SJCRH30 (cell line): ENCODE measurements at regions not wholly inside any gene's neighbourhood (a gene's known extent, or its start where the extent isn't known, plus 50 kb on each side); places are given as distances from the start of the nearest gene placed in this dataset.
A peak's percentile ranks its signal among the peaks of the same experiment; 100 is the strongest.

Source experiments
- DNase-seq, 2 experiments: peaks; one replicate each; pipeline ENCODE4 v3.0.0-alpha.2; 2015 to 2020
- H3K27ac ChIP-seq: fragments of 250-450 bp; sonication (Bioruptor Pico); 2 replicates; pipeline ENCODE4 v1.5.1; 2020; ENCODE audit warnings: mild to moderate bottlenecking, moderate library complexity
- H3K27me3 ChIP-seq: fragments of 250-450 bp; sonication (Bioruptor Pico); 2 replicates; pipeline ENCODE4 v1.5.1; 2020; ENCODE audit warnings: mild to moderate bottlenecking, moderate library complexity
- H3K36me3 ChIP-seq: fragments of 250-450 bp; sonication (Bioruptor Pico); 2 replicates; pipeline ENCODE4 v1.5.1; 2020; ENCODE audit warnings: mild to moderate bottlenecking, moderate library complexity
- H3K4me1 ChIP-seq: fragments of 250-450 bp; sonication (Bioruptor Pico); 2 replicates; pipeline ENCODE4 v1.5.1; 2020; ENCODE audit warnings: mild to moderate bottlenecking, moderate library complexity
- H3K4me3 ChIP-seq: fragments of 250-450 bp; sonication (Bioruptor Pico); 2 replicates; pipeline ENCODE4 v1.5.1; 2020; ENCODE audit warnings: mild to moderate bottlenecking, moderate library complexity
- H3K9me3 ChIP-seq: fragments of 250-450 bp; sonication (Bioruptor Pico); replicated peaks from 2 replicates; pipeline ENCODE4 v1.5.1; 2020; ENCODE audit warnings: mild to moderate bottlenecking, moderate library complexity

DNA sequence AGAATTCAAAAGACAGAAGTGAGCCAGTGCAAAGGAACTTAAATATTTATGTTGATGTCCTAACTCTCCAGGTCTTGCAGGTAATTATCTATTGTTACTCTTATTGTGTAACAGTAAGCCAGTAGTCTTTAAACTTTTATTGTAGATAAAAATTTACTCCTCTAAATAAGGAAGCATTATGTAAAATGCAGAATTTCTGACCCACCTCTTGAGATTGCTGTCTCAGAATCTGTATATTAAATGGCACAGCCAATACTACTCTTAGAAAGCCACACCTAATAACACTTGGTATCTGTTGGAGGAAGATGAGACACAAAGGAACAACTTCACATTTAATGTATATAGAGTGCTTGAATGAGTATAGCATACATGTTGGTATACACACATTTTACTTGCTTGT is 613.5 kb upstream of the ZNF804A start:
- H3K4me1 ChIP-seq: no peaks in the 10 kb centered on the region
- H3K27me3 ChIP-seq: no peaks in the 10 kb centered on the region
- H3K9me3 ChIP-seq: peaks cover 11% of the 10 kb centered on the region
- no peak overlapping the region for H3K27ac ChIP-seq
- H3K36me3 ChIP-seq: no peaks in the 10 kb centered on the region
- no peak overlapping the region for H3K4me3 ChIP-seq
- no peak for DNase-seq

DNA sequence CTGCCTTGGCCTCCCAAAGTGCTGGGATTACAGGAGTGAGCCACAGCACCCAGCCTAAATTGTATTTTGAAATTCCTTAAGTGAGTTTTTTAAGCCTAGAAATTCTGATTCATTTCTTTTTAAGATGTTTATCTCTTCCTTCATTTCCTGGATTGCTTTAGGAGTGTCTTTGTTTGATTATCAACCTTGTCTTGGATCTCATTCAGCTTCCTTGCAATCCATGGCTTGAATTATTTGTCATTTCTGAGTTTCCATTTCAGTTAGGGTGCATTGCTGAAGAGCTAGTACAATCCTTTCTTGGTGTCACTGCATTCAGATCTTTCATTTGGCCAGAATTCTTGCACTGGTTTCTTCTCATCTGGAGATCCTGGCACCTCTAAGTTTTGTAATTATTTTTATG is 606.4 kb upstream of the ZNF804A start:
- Histone ChIP-seq H3K4me3 (no peak overlapping the region), H3K27me3 (no peaks in the 10 kb centered on the region)

DNA sequence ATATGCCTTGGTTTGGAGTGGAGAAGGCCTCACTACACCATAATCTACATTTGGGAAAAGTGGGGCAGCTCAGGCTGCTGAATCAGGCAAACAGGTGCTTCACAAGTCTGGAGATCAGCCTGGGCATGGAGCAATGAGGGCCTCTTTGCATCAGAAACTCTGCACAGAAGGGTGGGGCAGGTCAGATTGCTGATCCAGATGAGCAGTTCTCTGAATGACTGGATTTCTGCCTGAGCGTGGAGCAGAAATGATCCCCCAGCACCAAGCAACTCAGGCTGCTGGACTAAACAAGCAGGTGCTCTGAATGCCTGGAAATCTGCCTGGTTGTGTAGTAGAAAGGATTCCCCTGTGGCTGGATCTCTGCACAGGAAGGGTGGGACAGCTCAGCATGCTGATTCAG is 605.3 kb upstream of the ZNF804A start:
- DNase-seq: no peak
- peaks cover 18% of the 10 kb centered on the region for H3K4me1 ChIP-seq
- no peak overlapping the region for H3K4me3 ChIP-seq
- H3K9me3 ChIP-seq: peaks cover 2% of the 10 kb centered on the region
- no peaks in the 10 kb centered on the region for H3K27me3 ChIP-seq
- no peak overlapping the region for H3K27ac ChIP-seq
- no peaks in the 10 kb centered on the region for H3K36me3 ChIP-seq

More for the DNA sequence above, 606.4 kb upstream of the ZNF804A start:
- no peak for DNase-seq
- Histone ChIP-seq H3K36me3 (no peaks in the 10 kb centered on the region), H3K27ac (no peak overlapping the region), H3K4me1 (peaks cover 18% of the 10 kb centered on the region), H3K9me3 (peaks cover 11% of the 10 kb centered on the region)

DNA sequence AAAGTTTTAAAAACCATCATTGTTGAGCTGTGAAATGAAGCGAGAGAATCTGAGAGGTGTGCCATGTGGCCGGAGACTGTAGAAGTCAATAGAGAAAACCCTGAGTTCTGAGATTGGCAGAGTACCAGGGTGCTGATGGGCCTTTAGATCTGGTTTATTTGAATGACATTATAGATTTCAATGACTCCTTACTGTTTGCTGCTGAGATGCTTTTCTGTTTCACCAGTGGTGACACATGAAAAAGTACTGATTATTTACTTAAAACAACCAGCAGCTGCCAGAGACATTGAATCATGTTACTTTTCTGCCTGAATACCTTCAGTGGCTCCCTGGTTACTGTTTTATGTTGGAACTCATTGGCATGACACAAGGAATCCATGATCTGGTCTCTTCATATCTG is 602.7 kb upstream of the ZNF804A start:
- DNase-seq: peak; percentile 15 to 60
- Histone ChIP-seq H3K36me3 (no peaks in the 10 kb centered on the region), H3K4me3 (no peak overlapping the region), H3K9me3 (no peaks in the 10 kb centered on the region; the same call in 1 of the 2 replicates), H3K4me1 (peaks cover 36% of the 10 kb centered on the region), H3K27ac (peak overlapping the region; percentile 93; the same call in 1 of the 2 replicates), H3K27me3 (no peaks in the 10 kb centered on the region)

DNA sequence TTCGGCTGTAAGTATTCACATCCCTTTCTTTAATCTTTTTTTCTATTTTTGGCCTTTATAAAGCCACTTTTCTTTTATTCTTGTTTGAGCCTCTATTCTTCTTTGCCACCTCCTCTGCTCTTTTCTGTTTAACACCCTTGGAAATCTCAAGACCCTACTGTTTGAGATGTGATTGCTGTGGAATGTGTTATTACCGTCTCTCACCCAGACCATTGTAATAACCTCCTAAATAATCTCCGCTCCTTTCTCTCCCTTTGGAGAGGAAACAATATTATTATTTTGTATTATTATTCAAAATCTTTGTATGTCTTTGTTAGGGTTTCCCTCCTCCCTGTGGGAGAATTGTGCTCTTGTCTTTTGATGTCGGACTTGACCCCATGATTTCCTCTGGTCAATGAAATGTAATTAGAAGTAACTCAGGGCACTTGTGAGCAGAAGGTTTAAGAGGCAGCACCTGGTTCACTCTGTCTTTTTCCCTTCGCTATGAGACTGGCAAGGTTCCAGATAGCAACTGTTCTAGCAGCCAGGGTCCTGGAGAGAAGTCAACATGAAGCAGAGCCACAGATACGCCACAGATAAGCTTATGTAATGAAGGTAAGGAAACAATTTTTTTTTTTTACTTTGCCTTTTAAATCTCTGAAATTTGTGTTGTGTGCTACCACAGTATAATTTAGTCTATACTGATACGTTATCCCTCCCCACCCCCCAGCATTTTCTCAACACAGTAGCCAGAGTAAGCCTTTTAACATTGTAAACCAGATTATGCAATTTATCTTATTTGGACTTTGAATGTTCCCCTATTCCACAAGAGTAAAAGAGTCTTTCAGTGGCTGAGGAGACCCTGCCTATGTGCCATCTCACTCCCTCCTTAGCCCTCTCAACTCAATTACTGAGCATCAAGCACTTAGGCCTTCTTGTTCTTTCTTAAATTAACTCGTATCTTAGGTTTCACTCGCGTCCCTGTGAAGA is 601.2 kb upstream of the ZNF804A start:
- Histone ChIP-seq H3K27ac (peak overlapping the region; percentile 93), H3K36me3 (peaks cover 7% of the 10 kb centered on the region), H3K4me1 (peaks cover 36% of the 10 kb centered on the region), H3K9me3 (no peaks in the 10 kb centered on the region), H3K27me3 (no peaks in the 10 kb centered on the region), H3K4me3 (peak overlapping the region; percentile 60)
- peak; percentile 92 to 98 for DNase-seq

DNA sequence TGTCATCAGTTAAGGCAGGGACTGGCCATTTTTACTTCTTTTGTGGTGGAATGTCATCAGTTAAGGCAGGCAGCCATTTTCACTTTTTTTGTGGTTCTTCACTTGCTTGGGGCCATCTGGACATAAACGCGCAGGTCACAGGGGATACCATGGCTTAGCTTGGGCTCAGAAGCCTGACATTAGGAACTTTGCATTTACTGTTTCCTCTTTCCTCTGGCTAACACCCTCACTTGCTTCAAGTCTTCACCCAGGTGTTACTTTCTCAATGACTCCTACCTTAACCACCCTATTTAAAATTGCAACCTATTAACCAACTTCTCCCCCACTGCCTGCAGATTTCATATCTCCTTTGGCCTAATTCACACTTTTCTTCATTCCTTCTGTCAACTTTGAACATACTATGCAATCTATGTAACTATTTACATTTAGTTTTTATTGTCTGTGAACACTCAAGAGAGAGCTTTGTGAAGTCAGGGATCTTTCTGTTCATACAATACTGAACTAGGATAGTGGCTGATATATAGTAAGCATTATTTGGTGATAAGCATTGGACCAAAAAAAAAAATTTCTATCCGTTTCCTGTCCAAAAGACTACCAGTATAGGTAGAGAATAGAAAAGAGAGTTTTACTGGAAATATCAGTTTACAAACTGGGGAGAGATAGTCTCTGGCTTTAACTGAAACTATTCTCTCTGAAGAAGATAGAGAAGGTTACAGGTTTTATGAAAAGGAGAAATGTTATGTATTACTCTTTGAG is 600.1 kb upstream of the ZNF804A start:
- H3K27me3 ChIP-seq: no peaks in the 10 kb centered on the region
- H3K27ac ChIP-seq: peak overlapping the region; percentile 93
- peaks cover 40% of the 10 kb centered on the region for H3K4me1 ChIP-seq
- peak overlapping the region; percentile 60 for H3K4me3 ChIP-seq
- DNase-seq: peak; percentile 30 to 65
- H3K36me3 ChIP-seq: peaks cover 8% of the 10 kb centered on the region
- H3K9me3 ChIP-seq: no peaks in the 10 kb centered on the region

DNA sequence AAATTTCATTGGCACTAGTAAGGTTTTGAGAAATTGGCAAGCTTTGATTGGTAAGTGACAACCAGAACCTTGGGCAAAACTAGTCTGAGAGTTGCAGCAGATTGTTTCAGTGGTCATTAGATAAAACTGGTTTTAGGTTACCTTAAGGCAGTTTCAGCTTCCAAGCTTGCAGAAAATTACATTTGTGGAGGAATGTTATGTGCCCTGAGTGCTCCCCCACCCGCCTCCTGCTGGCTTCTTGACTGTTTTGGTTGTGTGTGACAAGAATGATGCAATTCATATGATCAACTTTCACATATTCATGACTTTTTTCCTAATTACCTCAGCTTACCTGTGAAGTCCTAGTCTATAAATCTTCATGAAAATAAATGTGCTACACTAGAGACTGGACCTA is 599.5 kb upstream of the ZNF804A start:
- Histone ChIP-seq H3K27ac (peak overlapping the region; percentile 93), H3K27me3 (no peaks in the 10 kb centered on the region), H3K36me3 (peaks cover 9% of the 10 kb centered on the region), H3K4me1 (peaks cover 46% of the 10 kb centered on the region), H3K9me3 (no peaks in the 10 kb centered on the region), H3K4me3 (peak overlapping the region; percentile 60)
- DNase-seq: peak; percentile 25 to 63

DNA sequence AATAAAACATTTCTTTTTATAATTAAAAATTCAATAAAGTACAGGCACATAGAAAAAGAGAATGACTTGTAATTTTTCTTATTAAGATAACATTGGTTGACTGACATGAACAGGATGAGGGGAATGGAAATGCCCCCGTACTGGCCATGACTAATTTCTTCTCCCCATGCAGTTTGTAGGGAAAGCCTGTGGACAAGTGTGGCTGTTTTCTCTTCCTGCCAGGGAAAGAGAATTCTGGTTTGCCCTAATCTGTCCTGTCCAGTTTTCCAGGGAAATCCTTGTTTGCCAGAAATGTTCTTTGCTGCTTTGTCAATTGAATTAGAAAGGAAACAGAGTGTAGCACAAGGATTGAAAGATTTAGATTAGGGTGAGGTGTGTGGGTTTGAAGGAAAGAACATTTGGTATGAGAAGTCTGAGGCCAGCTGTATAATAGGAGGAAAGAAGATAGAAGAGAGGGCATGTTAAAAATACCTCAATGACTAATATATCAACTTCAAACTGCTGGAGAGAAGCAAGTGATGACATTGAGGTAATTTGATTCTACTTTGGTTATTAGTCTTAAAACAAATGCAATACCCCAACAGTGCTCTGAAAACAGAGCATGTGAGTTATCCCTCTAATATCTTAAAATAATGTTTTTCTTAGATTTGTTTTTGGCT is 593.9 kb upstream of the ZNF804A start:
- Histone ChIP-seq H3K36me3 (peaks cover 9% of the 10 kb centered on the region), H3K27me3 (no peaks in the 10 kb centered on the region), H3K27ac (peak overlapping the region; percentile 93), H3K4me1 (peaks cover 45% of the 10 kb centered on the region), H3K9me3 (no peaks in the 10 kb centered on the region), H3K4me3 (0 out of 2 replicates have a peak overlapping the region, but pooled peaks have one; percentile 0)
- peak; percentile 86 to 96 for DNase-seq

DNA sequence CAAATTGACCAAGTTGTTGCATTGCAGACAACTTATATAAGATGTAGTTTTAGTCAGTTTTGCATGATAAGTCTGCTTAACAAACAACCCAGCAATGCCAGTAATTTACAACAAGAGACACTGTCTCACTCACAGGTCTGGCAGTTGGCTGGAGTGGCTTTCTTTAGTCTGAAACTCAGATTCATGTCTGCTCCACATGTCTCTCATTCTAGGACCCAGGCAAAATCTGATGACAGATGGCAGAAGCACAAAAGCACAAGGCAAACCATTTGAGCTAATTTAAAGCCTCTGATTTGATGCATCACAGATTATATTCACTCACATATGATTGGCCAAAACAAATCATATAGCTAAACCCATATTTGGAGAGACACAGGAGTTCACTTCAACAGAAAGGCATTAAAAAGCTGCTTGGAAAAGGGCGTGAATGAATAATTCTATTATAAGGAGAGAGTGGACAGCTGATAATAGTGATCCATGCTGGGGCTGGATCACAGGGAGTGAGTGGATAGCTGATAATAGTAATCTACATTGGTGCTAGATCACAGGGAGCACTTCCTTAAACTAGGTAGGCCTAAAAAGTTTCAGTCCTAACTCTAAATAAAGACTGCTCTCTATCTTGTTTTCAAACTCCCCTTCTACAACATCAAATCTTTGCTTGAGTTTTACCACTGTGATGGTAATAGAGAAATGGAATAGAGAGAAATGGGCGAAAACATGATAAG is 593.2 kb upstream of the ZNF804A start:
- Histone ChIP-seq H3K36me3 (peaks cover 9% of the 10 kb centered on the region), H3K27me3 (no peaks in the 10 kb centered on the region), H3K4me1 (peaks cover 39% of the 10 kb centered on the region), H3K27ac (peak overlapping the region; percentile 93), H3K4me3 (peak overlapping the region; percentile 0), H3K9me3 (no peaks in the 10 kb centered on the region)
- DNase-seq: peak; percentile 73 to 88

DNA sequence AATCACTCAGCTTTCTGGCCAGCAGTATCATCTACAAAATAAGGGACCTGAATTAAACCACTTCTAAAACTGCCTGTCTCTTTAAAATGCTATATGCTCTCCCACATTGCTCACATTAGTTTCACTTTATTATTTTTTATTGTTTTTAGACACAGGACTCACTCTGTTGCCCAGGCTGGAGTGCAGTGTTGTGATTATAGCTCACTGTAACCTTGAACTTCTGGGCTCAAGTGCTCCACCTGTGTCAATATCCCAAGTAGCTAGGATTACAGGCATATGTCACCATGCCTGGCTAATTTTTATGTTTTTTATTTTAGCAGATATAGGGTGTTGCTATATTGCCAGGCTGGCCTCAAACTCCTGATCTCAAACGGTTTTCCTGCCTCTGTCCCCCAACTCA is 591.3 kb upstream of the ZNF804A start:
- Histone ChIP-seq H3K4me1 (peaks cover 43% of the 10 kb centered on the region), H3K27me3 (no peaks in the 10 kb centered on the region), H3K4me3 (no peak overlapping the region), H3K9me3 (no peaks in the 10 kb centered on the region), H3K36me3 (peaks cover 6% of the 10 kb centered on the region), H3K27ac (no peak overlapping the region)
- peak in 1 of 2 experiments; percentile 35 for DNase-seq

DNA sequence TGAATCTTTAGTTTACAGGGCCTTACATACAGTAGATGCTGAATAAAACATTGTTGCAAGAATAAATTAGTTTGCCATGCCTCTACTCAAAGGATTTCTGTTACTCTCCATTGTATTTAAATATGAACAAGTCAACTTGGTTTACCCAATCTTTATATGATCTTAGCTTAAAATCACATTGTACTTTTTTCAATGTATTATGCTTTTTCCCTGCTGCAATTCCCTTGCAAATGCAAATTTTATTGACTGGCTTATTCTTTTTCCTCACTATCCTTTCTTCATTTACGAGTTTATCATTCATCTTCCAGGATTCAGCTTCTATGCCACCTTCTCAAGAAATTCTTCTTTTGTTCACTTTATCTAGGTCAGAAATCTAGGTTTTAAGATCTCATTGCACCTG is 571.4 kb upstream of the ZNF804A start:
- Histone ChIP-seq H3K4me1 (no peaks in the 10 kb centered on the region), H3K4me3 (no peak overlapping the region), H3K27ac (no peak overlapping the region)

DNA sequence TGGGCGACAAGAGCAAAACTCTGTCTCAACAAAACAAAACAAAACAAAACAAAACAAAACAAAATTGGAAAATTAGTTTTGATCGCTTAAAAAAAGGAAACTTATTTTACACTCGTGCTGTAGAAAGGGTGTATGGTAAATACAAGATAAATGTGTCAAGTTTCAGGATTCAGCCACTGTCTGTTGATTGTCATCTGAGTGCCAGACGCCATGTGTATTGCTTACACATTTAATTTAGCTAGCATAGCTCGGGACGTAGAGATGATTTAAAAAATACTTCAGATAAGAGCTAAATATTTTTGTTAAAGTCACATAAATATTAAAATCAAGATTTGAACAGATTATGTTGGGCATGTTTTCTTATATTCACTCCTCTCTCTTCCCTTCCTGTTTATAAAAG is 568.1 kb upstream of the ZNF804A start:
- H3K36me3 ChIP-seq: no peaks in the 10 kb centered on the region
- H3K4me1 ChIP-seq: no peaks in the 10 kb centered on the region

More for the DNA sequence above, 571.4 kb upstream of the ZNF804A start:
- H3K36me3 ChIP-seq: no peaks in the 10 kb centered on the region
- H3K27me3 ChIP-seq: no peaks in the 10 kb centered on the region
- H3K9me3 ChIP-seq: no peaks in the 10 kb centered on the region; the same call in 1 of the 2 replicates
- no peak for DNase-seq

DNA sequence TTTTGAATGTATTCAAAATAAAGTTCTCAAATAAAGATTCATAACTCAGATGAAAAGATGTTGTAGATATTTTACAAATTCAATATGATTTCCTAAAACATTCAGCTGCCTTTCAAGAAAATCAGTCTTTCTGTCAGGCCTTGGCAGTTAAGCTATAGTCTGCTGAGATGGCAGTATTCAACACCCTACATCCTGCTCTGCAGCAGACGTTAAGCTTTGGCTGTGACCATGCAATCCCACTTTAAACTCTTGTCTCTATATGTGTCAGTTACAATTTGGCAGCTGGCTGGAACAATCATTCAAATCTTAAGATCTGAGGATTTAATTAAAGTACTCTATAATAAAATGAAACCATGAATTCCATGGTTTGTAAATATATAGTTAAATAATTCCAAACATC is 567.3 kb upstream of the ZNF804A start:
- Histone ChIP-seq H3K4me1 (no peaks in the 10 kb centered on the region), H3K27ac (peak overlapping the region; percentile 28), H3K27me3 (no peaks in the 10 kb centered on the region), H3K36me3 (0 out of 2 replicates have a peak, but pooled peaks cover 5% of the 10 kb centered on the region), H3K9me3 (no peaks in the 10 kb centered on the region; the same call in 1 of the 2 replicates), H3K4me3 (no peak overlapping the region)
- DNase-seq: peak; percentile 28 to 49

More for the DNA sequence above, 568.1 kb upstream of the ZNF804A start:
- Histone ChIP-seq H3K27me3 (no peaks in the 10 kb centered on the region), H3K4me3 (no peak overlapping the region), H3K9me3 (no peaks in the 10 kb centered on the region; the same call in 1 of the 2 replicates), H3K27ac (no peak overlapping the region; the same call in 1 of the 2 replicates)
- no peak for DNase-seq
